ENCODE measurements at regions not wholly inside any gene's neighbourhood (a gene's known extent, or its start where the extent isn't known, plus 50 kb on each side); places are given as distances from the start of the nearest gene placed in this dataset.

DNA sequence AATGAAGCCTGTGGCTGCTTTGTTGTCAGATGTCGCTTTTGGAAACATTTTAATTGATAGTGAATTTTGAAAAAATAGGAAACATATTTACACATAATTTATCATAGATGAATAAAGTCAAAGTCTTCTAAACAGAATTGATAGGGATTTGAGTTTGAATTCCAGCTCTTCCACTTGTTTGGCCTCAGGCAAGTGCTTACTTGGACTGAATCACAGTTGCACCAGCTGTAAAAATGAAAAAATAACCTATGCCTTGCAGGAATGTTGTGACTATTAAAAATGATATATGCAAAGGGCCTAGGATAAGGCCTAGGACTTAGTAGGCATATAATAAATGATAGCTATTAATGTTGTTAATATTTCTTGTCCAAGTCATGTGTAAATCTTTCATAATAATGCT is 618.5 kb upstream of the MMS22L start:
- no peak overlapping the region for H3K4me3 ChIP-seq (replicated peaks; ENCODE audit: low read depth, low read length)
- TF ChIP-seq, protein P1, sequence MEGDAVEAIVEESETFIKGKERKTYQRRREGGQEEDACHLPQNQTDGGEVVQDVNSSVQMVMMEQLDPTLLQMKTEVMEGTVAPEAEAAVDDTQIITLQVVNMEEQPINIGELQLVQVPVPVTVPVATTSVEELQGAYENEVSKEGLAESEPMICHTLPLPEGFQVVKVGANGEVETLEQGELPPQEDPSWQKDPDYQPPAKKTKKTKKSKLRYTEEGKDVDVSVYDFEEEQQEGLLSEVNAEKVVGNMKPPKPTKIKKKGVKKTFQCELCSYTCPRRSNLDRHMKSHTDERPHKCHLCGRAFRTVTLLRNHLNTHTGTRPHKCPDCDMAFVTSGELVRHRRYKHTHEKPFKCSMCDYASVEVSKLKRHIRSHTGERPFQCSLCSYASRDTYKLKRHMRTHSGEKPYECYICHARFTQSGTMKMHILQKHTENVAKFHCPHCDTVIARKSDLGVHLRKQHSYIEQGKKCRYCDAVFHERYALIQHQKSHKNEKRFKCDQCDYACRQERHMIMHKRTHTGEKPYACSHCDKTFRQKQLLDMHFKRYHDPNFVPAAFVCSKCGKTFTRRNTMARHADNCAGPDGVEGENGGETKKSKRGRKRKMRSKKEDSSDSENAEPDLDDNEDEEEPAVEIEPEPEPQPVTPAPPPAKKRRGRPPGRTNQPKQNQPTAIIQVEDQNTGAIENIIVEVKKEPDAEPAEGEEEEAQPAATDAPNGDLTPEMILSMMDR (IDR thresholded peaks at IDR 0.05; ENCODE audit: low read length, missing control alignments) = no peak
- no peak for DNase-seq (ENCODE audit: low read depth)

DNA sequence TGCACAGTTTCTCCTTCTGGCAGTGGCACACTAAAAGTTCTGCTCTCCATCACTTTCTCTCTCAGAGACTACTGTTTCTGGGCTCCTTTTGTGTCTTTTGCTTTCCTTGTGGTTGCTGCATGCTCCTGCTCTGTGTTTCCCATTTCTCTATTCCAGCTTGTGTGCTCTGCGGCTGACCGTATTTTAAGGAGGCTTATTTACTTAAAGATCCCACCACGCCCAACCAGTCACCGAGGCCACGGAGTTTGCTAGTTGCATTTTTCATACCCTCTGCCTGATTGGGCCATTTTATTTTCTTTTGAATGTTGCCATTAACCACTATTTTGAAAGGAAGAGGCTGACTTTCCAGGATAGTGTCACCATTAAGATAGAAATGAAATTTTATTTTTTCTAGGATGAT is 626.4 kb upstream of the MMS22L start:
- TF ChIP-seq, protein P1 (IDR thresholded peaks at IDR 0.05; ENCODE audit: low read length, missing control alignments) = no peak
- DNase-seq (ENCODE audit: low read depth) = no peak
- H3K4me3 ChIP-seq (replicated peaks; ENCODE audit: low read depth, low read length) = no peak overlapping the region

DNA sequence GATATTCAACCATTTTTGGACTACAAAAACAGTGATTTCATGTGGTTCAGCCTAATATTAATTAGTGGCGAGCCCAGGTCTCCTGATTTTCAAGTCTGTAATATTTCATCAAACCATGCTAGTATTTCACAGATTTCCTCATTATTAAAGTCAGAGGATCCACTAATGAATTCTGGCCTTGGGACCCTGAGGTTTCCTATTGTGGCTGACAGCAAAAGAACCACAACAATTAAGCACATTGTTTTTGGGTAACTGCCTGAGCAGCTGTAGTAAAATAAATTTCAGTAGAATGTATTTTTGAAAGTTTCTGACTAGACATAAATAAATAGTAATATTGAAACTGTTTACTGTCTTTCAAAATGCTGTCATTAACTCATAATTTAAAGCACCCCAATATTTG is 630.7 kb upstream of the MMS22L start:
- DNase-seq (ENCODE audit: low read depth) = no peak
- TF ChIP-seq, protein P1 (IDR thresholded peaks at IDR 0.05; ENCODE audit: low read length, missing control alignments) = no peak
- H3K4me3 ChIP-seq (replicated peaks; ENCODE audit: low read depth, low read length) = no peak overlapping the region

DNA sequence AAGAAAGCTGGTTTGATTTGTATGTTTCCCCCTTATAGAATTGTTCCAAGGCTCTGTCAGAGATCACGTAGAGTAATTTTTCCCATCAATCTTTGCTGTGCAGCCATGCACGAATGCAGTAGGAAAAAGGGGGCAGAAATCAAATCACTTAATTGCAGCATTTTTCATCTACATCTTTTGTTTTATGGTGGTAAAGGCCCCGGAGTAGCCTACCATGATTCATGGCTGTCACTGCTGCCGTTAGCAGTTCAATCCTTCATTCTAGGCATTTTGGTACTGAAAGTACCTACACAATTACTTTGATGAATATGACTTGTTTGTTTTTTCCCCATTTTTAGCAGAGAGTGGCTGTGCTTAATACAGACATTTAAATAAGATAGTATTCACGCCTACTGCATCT is 631.9 kb upstream of the MMS22L start:
- DNase-seq (ENCODE audit: low read depth) = no peak
- no peak overlapping the region for H3K4me3 ChIP-seq (replicated peaks; ENCODE audit: low read depth, low read length)

DNA sequence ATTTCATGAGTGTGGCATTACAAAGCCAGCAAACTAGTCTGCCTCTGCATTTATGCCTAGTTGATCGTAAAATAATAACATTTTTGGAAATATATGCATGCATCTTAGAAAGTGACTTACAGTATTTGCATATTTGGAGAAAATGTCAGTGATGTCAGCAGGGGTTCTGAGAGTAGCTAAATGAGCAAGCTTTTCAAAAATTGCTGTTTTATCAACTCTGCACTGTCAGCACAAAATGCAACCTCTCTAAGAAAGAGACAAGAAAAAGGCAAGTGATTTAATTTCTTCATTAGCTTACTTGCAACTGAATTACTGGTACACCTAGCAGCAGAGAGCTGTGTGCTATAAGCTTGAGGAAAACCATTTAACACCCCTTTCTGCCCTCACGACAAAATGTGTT is 632.5 kb upstream of the MMS22L start:
- H3K4me3 ChIP-seq (replicated peaks; ENCODE audit: low read depth, low read length) = no peak overlapping the region
- TF ChIP-seq, protein P1 (IDR thresholded peaks at IDR 0.05; ENCODE audit: low read length, missing control alignments) = no peak
- no peak for DNase-seq (ENCODE audit: low read depth)

More for the DNA sequence above, 631.9 kb upstream of the MMS22L start:
- TF ChIP-seq, protein P1 (IDR thresholded peaks at IDR 0.05; ENCODE audit: low read length, missing control alignments) = no peak

DNA sequence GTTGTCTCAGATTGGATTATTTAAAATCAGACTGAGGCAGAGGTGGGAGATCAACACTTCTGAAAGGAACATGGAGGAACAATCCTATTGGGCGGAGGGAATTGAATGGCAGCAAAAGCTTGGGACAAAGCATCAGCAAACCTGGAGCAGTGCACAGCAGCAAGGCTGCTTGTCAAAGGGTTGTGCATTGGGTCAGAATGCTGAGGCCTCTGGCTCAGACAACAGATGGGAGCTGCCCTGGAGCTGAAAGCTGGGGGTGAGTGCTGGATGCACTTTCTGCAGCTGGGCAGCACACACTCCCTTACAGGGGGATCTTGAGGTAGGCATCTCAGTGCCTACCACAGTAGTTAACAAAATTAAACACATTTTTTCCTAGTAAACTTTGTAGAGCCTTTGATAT is 634.4 kb upstream of the MMS22L start:
- DNase-seq (ENCODE audit: low read depth) = no peak
- H3K4me3 ChIP-seq (replicated peaks; ENCODE audit: low read depth, low read length) = no peak overlapping the region
- TF ChIP-seq, protein P1 (IDR thresholded peaks at IDR 0.05; ENCODE audit: low read length, missing control alignments) = no peak

DNA sequence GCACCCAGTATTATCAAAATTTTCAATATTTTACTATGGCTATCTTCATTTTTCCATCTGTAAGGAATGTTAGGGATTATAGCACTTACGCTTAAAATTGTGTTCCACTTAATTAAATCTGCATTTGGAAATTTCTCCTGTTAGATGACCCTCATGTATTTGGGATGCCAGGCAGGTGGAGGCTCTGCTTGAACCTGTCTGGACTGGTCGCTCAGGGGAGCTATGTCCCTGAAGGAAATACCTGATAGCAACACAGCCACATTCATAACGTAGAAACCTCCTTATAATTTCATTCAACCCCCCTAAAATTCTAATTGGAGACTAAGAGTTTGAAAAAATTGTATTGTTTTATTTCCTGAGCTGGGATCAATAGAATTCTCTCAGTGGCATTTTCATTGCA is 636.0 kb upstream of the MMS22L start:
- TF ChIP-seq, protein P1 (IDR thresholded peaks at IDR 0.05; ENCODE audit: low read length, missing control alignments) = no peak
- no peak overlapping the region for H3K4me3 ChIP-seq (replicated peaks; ENCODE audit: low read depth, low read length)
- DNase-seq (ENCODE audit: low read depth) = no peak
